ENCODE measurements at regions not wholly inside any gene's neighbourhood (a gene's known extent, or its start where the extent isn't known, plus 50 kb on each side); places are given as distances from the start of the nearest gene placed in this dataset.
"Not testable (repeated sequence)": the region's sequence is repeated elsewhere in the genome, so short reads cannot be mapped to it uniquely, and the experiment has no call there.

DNA sequence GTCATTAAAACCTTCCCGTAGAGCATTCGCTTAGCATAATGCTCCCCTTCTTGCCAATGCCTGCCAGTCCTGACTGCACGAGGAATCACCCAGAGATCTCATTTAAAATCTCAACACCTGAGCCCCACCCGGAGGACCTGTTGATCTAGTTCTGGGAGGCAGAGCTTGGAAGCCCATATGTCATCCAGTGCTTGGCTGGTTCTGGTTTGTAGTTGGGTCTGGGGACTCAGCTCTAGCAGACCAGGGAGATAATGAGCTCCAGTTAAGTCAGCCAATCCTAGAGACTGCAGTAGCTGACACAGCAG is 131.8 kb upstream of the DAP start:
- TF ChIP-seq, protein P1, sequence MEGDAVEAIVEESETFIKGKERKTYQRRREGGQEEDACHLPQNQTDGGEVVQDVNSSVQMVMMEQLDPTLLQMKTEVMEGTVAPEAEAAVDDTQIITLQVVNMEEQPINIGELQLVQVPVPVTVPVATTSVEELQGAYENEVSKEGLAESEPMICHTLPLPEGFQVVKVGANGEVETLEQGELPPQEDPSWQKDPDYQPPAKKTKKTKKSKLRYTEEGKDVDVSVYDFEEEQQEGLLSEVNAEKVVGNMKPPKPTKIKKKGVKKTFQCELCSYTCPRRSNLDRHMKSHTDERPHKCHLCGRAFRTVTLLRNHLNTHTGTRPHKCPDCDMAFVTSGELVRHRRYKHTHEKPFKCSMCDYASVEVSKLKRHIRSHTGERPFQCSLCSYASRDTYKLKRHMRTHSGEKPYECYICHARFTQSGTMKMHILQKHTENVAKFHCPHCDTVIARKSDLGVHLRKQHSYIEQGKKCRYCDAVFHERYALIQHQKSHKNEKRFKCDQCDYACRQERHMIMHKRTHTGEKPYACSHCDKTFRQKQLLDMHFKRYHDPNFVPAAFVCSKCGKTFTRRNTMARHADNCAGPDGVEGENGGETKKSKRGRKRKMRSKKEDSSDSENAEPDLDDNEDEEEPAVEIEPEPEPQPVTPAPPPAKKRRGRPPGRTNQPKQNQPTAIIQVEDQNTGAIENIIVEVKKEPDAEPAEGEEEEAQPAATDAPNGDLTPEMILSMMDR (IDR thresholded peaks at IDR 0.05; ENCODE audit: insufficient read depth, low read depth, low read length, missing control alignments) = no peak
- H3K4me3 ChIP-seq (ENCODE audit: low read depth, low read length) = no peak overlapping the region
- no peak for DNase-seq (ENCODE audit: low read depth)

DNA sequence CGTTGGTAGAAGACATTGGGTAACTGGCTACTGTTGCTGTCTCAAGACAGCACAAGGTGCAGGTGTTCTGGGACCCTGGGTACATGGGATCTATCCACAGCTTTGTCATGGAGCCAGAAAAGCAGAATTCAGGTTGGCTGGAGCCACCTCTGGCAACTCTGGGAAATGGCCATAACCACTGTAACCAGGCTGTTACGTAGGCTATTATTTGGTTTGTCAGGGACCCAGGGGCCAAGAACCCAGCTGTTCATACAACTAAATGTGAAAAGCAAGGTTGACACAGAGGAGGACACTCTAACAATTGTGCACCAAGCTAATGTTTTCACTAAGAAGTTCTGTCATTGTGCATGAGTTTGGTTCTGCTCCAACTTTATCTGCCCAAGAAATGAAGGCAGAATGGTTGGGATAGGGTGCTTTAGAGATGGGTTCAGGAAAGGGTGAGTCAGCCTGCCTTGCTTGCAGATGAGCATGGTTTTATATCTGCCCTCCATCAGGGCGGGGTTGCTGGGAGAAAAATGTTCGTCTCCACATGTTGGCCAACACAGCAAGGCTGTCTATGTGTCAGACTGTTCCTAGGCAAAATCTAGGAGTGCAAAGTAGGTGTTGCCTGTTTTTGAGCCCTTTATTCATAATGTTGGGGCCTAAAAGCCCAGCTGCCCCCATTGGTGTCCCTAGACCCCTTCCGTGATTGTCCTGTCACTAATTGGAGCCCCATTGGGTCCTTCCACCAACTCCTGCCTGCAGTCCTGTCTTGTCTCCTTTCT is 131.3 kb upstream of the DAP start:
- no peak for DNase-seq (ENCODE audit: low read depth)
- TF ChIP-seq, protein P1 (IDR thresholded peaks at IDR 0.05; ENCODE audit: insufficient read depth, low read depth, low read length, missing control alignments) = no peak
- no peak overlapping the region for H3K4me3 ChIP-seq (ENCODE audit: low read depth, low read length)

DNA sequence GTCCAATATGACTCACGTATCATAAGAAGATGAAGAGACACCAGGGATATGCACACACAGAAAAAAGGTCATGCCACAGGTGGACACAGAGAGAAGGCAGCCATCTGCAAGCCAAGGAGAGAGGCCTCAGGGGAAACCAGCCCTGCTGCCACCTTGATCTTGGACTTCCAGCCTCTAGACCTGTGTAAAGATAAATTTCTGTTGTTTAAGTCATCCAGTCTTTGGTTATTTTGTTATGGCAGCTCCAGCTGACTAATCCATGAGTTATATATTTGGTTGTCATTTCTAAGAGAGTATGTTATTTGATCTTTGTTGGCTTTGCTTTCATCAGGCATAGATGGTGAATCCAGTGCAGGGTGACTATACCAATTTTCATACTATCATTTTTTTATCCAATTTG is 130.2 kb upstream of the DAP start:
- DNase-seq (ENCODE audit: low read depth) = no peak
- TF ChIP-seq, protein P1 (IDR thresholded peaks at IDR 0.05; ENCODE audit: insufficient read depth, low read depth, low read length, missing control alignments) = no peak
- no peak overlapping the region for H3K4me3 ChIP-seq (ENCODE audit: low read depth, low read length)

DNA sequence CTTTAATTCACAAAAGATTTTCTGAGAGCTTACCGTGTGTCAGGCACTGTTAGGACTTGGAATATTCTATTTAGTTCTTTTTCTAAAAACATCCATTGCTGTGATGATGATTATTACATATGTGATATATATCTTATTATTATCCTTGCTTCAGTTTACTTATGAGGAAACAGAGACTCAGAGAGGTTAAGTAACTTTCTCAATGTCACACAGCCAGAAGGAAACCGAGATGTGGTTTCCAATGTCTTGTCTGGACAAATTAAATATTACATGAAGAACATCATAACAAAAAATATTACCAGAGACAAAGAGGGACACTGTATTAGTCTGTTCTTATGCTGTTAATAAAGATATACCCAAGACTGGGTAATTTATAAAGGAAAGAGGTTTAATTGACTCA is 125.5 kb upstream of the DAP start:
- H3K4me3 ChIP-seq (ENCODE audit: low read depth, low read length) = no peak overlapping the region
- TF ChIP-seq, protein P1 (IDR thresholded peaks at IDR 0.05; ENCODE audit: insufficient read depth, low read depth, low read length, missing control alignments) = no peak

DNA sequence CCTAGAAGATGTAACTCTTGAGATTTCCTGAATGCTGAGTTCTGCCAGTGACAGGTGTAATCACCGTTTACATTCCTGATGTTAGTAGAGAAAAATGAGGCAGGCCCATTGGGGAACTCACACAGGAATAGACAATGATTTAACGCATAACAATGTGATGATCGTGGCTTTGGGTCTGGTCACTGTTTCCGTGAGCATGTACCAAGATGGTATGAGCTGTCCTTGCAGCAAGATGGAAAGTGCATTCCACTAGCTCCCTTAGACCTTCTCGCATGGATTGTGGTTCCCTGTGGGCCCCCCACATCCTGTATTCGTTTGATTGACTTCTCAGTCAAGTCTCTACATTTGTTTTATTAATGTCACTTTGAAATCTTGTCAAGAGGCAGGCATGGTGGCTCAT is 124.0 kb upstream of the DAP start:
- no peak overlapping the region for H3K4me3 ChIP-seq (ENCODE audit: low read depth, low read length)
- DNase-seq (ENCODE audit: low read depth) = no peak
- TF ChIP-seq, protein P1 (IDR thresholded peaks at IDR 0.05; ENCODE audit: insufficient read depth, low read depth, low read length, missing control alignments) = no peak

More for the DNA sequence above, 125.5 kb upstream of the DAP start:
- DNase-seq (ENCODE audit: low read depth) = no peak

DNA sequence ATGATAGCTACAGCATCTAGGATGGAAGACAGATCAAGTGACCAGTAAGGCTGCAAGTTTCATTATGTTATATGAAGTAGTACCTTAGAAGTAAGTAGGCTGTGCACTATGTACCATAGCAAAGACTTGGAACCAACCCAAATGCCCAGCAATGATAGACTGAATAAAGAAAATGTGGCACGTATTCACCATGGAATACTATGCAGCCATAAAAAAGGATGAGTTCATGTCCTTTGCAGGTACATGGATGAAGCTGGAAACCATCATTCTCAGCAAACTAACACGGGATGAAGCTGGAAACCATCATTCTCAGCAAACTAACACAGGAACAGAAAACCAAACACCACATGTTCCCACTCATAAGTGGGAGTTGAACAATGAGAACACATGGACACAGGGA is 122.9 kb upstream of the DAP start:
- not testable (repeated sequence) for H3K4me3 ChIP-seq (ENCODE audit: low read depth, low read length); DNase-seq (ENCODE audit: low read depth)

DNA sequence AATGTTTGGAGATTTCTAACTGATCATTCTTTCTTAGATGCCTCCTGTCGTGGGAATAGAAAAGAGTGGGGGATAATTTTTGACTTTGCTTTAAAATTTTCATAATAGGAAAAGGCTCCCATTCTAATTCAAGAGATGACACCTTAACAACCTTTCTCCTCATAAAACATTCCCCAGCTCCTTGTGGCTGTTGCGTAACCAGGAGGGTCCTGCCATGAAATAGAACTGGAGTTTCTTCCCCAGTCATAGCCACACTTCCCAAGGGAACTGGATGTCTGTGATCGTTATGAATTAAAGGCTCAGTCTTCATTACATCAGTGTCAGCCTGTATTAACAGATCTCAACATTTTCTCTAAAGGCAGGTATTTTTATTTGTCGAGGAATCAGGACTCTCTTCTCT is 119.9 kb upstream of the DAP start:
- H3K4me3 ChIP-seq (ENCODE audit: low read depth, low read length) = no peak overlapping the region
- TF ChIP-seq, protein P1 (IDR thresholded peaks at IDR 0.05; ENCODE audit: insufficient read depth, low read depth, low read length, missing control alignments) = no peak
- DNase-seq (ENCODE audit: low read depth) = no peak

DNA sequence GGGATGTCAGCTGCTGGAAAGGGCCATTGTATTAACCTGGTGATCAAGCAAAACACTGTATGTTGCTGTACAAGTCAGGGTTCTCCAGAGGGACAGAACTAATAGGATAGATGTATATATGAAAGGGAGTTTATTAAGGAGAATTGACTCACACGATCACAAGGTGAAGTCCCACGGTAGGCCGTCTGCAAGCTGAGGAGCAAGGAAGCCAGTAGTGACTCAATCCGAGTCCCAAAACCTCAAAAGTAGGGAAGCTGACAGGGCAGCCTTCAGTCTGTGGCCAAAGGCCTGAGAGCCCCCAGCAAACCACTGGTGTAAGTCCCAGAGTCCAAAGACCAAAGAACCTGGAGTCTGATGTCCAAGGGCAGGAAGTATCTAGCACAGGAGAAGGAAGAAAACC is 116.0 kb upstream of the DAP start:
- H3K4me3 ChIP-seq (ENCODE audit: low read depth, low read length); DNase-seq (ENCODE audit: low read depth): not testable (repeated sequence)

All from GM12865 (cell line).